HG02884 (cell line): ENCODE measurements at regions not wholly inside any gene's neighbourhood (a gene's known extent, or its start where the extent isn't known, plus 50 kb on each side); places are given as distances from the start of the nearest gene placed in this dataset.

Experiments used
- ATAC-seq: cut with Tn5 transposase; IDR thresholded peaks from one replicate; pipeline ENCODE4 v1.9.1; 2021; ENCODE audit warnings: mild to moderate bottlenecking, moderate library complexity; ENCODE audit not compliant: unreplicated experiment

- no peak for ATAC-seq
Measured at GRCh38 chr20:21583486-21584168, 69.8 kb upstream of the NKX2-2 start.

- ATAC-seq = no peak
Measured at GRCh38 chr20:21577551-21577950, 63.7 kb upstream of the NKX2-2 start.

GRCh38 chr20:21575981-21576740 is 62.3 kb upstream of the NKX2-2 start:
- ATAC-seq = no peak

- no peak for ATAC-seq
Measured at GRCh38 chr20:21575167-21575566, 61.3 kb upstream of the NKX2-2 start.

- no peak for ATAC-seq
Measured at GRCh38 chr20:21574443-21574842, 60.6 kb upstream of the NKX2-2 start.

- no peak for ATAC-seq
Measured at GRCh38 chr20:21573259-21573658, 59.4 kb upstream of the NKX2-2 start.

- no peak for ATAC-seq
Measured at GRCh38 chr20:21571841-21572690, 58.2 kb upstream of the NKX2-2 start.

- ATAC-seq = no peak
Measured at GRCh38 chr20:21570285-21570992, 56.6 kb upstream of the NKX2-2 start.

- ATAC-seq = no peak
Measured at GRCh38 chr20:21569586-21569985, 55.7 kb upstream of the NKX2-2 start.

- ATAC-seq = no peak
Measured at GRCh38 chr20:21564127-21564773, 50.4 kb upstream of the NKX2-2 start.
